WTC11 (cell line): ENCODE measurements at regions not wholly inside any gene's neighbourhood (a gene's known extent, or its start where the extent isn't known, plus 50 kb on each side); places are given as distances from the start of the nearest gene placed in this dataset.

ENCODE experiments used
- CTCF ChIP-seq: fragments of 200-600 bp; IDR thresholded peaks from 2 replicates; pipeline ENCODE4 v1.8.0; 2022; ENCODE audit warnings: antibody characterized with exemption
- FOXP4 ChIP-seq: sonication (generic); formaldehyde crosslinking; IDR thresholded peaks from 2 replicates; pipeline ENCODE4 v1.8.0; 2022; ENCODE audit warnings: mild to moderate bottlenecking, missing genetic modification reagents
- NR2C2 ChIP-seq: sonication (generic); formaldehyde crosslinking; IDR thresholded peaks from 2 replicates; pipeline ENCODE4 v1.8.0; 2022; ENCODE audit warnings: mild to moderate bottlenecking, missing genetic modification reagents
- NR3C1 ChIP-seq: sonication (generic); formaldehyde crosslinking; conservative IDR thresholded peaks from 2 replicates; pipeline ENCODE4 v1.8.1; 2023; ENCODE audit warnings: low read depth, mild to moderate bottlenecking, missing genetic modification reagents
- ZNF219 ChIP-seq: sonication (generic); formaldehyde crosslinking; IDR thresholded peaks from 2 replicates; pipeline ENCODE4 v1.8.0; 2023; ENCODE audit warnings: missing genetic modification reagents, mild to moderate bottlenecking, borderline replicate concordance

GRCh38 chr1:199561334-199561733 lies 466.2 kb upstream of the NR5A2 start:
- TF ChIP-seq NR2C2 (CRISPR knock-in tag), result no peak
- TF ChIP-seq CTCF, result no peak
- TF ChIP-seq NR3C1 (CRISPR knock-in tag), result no peak
- TF ChIP-seq FOXP4, result no peak
- TF ChIP-seq ZNF219 (CRISPR knock-in tag), result no peak
